ENCODE measurements at regions not wholly inside any gene's neighbourhood (a gene's known extent, or its start where the extent isn't known, plus 50 kb on each side); places are given as distances from the start of the nearest gene placed in this dataset.

GRCh38 chr3:24945563-24945962 lies 450.9 kb upstream of the THRB start:
- no peak for DNase-seq (ENCODE audit: low read depth)
- no peak overlapping the region for H3K4me3 ChIP-seq (ENCODE audit: low read depth, low read length)

GRCh38 chr3:24947103-24947502 lies 452.5 kb upstream of the THRB start:
- H3K4me3 ChIP-seq (ENCODE audit: low read depth, low read length), result no peak overlapping the region
- DNase-seq (ENCODE audit: low read depth), result no peak

- H3K4me3 ChIP-seq (ENCODE audit: low read depth, low read length), result no peak overlapping the region
- no peak for DNase-seq (ENCODE audit: low read depth)
Observed at GRCh38 chr3:24951180-24951579, 456.5 kb upstream of the THRB start.

- DNase-seq (ENCODE audit: low read depth), result no peak
- H3K4me3 ChIP-seq (ENCODE audit: low read depth, low read length), result no peak overlapping the region
Observed at GRCh38 chr3:24952388-24952787, 457.7 kb upstream of the THRB start.

- no peak for DNase-seq (ENCODE audit: low read depth)
- H3K4me3 ChIP-seq (ENCODE audit: low read depth, low read length), result no peak overlapping the region
Observed at GRCh38 chr3:24953060-24953771, 458.6 kb upstream of the THRB start.

- no peak for DNase-seq (ENCODE audit: low read depth)
- no peak overlapping the region for H3K4me3 ChIP-seq (ENCODE audit: low read depth, low read length)
Observed at GRCh38 chr3:24956613-24957012, 462.0 kb upstream of the THRB start.

GRCh38 chr3:24958271-24958670 lies 463.6 kb upstream of the THRB start:
- no peak overlapping the region for H3K4me3 ChIP-seq (ENCODE audit: low read depth, low read length)
- DNase-seq (ENCODE audit: low read depth), result no peak

GRCh38 chr3:24958910-24959447 lies 464.3 kb upstream of the THRB start:
- no peak for DNase-seq (ENCODE audit: low read depth)
- no peak overlapping the region for H3K4me3 ChIP-seq (ENCODE audit: low read depth, low read length)

GRCh38 chr3:24963762-24964625 lies 464.1 kb upstream of the RARB start:
- no peak for DNase-seq (ENCODE audit: low read depth)
- H3K4me3 ChIP-seq (ENCODE audit: low read depth, low read length), result no peak overlapping the region

GRCh38 chr3:24965706-24966385 lies 462.2 kb upstream of the RARB start:
- no peak overlapping the region for H3K4me3 ChIP-seq (ENCODE audit: low read depth, low read length)
- no peak for DNase-seq (ENCODE audit: low read depth)

GRCh38 chr3:24968036-24968435 lies 460.0 kb upstream of the RARB start:
- H3K4me3 ChIP-seq (ENCODE audit: low read depth, low read length), result no peak overlapping the region
- no peak for DNase-seq (ENCODE audit: low read depth)

GRCh38 chr3:24972491-24972890 lies 455.6 kb upstream of the RARB start:
- no peak overlapping the region for H3K4me3 ChIP-seq (ENCODE audit: low read depth, low read length)
- no peak for DNase-seq (ENCODE audit: low read depth)

GRCh38 chr3:24981309-24981708 lies 446.8 kb upstream of the RARB start:
- no peak for DNase-seq (ENCODE audit: low read depth)
- H3K4me3 ChIP-seq (ENCODE audit: low read depth, low read length), result no peak overlapping the region

GRCh38 chr3:24981924-24982323 lies 446.1 kb upstream of the RARB start:
- DNase-seq (ENCODE audit: low read depth), result no peak
- H3K4me3 ChIP-seq (ENCODE audit: low read depth, low read length), result no peak overlapping the region

- H3K4me3 ChIP-seq (ENCODE audit: low read depth, low read length), result no peak overlapping the region
- no peak for DNase-seq (ENCODE audit: low read depth)
Observed at GRCh38 chr3:24985668-24986067, 442.4 kb upstream of the RARB start.

GRCh38 chr3:24986612-24987011 lies 441.5 kb upstream of the RARB start:
- no peak overlapping the region for H3K4me3 ChIP-seq (ENCODE audit: low read depth, low read length)

GRCh38 chr3:24999357-24999756 lies 428.7 kb upstream of the RARB start:
- DNase-seq (ENCODE audit: low read depth), result no peak
- H3K4me3 ChIP-seq (ENCODE audit: low read depth, low read length), result no peak overlapping the region

More at GRCh38 chr3:24986612-24987011, 441.5 kb upstream of the RARB start:
- no peak for DNase-seq (ENCODE audit: low read depth)

GRCh38 chr3:25000971-25001591 lies 427.0 kb upstream of the RARB start:
- no peak for DNase-seq (ENCODE audit: low read depth)

GRCh38 chr3:25002052-25002451 lies 426.0 kb upstream of the RARB start:
- DNase-seq (ENCODE audit: low read depth), result no peak

More at GRCh38 chr3:25000971-25001591, 427.0 kb upstream of the RARB start:
- no peak overlapping the region for H3K4me3 ChIP-seq (ENCODE audit: low read depth, low read length)

More at GRCh38 chr3:25002052-25002451, 426.0 kb upstream of the RARB start:
- H3K4me3 ChIP-seq (ENCODE audit: low read depth, low read length), result no peak overlapping the region
